Right lobe of liver (tissue), 4 donors: ENCODE measurements at regions not wholly inside any gene's neighbourhood (a gene's known extent, or its start where the extent isn't known, plus 50 kb on each side); places are given as distances from the start of the nearest gene placed in this dataset.

Experiments used
- POLR2A ChIP-seq: fragments of 450-650 bp; IDR thresholded peaks from one replicate; pipeline ENCODE4 v1.6.1; 2017; ENCODE audit warnings: antibody characterized with exemption, mild to moderate bottlenecking
- TF ChIP-seq, protein P1 (sequence below), 4 donors: fragments of 200-600 bp in 3 of 4; fragments of 450-650 bp in 1 of 4; IDR thresholded peaks; one replicate each; pipeline versions ENCODE4 v1.5.1 to v1.8.0; 2016 to 2022; ENCODE audit warnings: antibody characterized with exemption in 4 of 4, mild to moderate bottlenecking in 2 of 4
- donor health status: DM: no; HTN: no; CAD: no.
- donor health status: DM: no; HTN: no; CAD: no.
- donor health status: DM: no; HTN: yes; CAD: no.

DNA sequence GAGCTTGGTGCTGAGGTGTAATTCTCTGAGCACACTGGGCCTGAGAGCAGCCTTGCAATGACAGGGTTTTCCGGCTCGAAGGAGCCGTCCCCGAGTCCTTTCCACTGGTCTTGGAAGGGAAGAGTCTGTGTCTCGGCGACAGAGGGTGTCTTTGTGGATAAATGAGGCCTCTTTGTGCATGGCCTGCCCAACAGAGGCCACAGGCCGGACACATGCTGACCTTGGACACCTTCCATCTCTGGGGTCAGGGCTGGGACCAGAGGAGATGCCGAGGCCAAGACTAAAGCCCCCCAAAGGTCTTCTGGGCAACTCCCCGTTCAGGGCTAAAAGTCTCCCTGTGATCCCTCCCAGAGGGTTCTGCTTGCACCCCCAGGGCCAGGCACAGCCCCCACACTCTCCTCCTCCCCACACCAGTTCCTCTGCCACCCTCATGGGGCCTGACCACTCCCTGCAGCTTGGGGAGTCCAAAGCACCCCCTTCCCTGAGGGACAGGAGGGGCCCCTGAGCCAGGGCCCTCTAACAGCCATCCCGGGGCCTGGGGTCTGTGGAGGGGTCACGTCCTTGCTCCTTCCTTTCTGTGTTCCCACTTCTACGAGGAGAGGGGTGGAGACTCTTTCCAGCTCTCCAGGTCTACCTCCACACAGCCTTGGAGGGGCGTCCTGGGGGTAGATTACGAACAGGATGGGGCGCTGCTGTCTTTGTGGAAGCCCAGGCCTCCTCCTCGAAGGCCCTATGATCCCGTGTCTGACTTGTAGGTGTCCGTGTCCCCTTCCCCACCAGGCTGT is 130.6 kb upstream of the FAM20C start:
- TF ChIP-seq, protein P1, sequence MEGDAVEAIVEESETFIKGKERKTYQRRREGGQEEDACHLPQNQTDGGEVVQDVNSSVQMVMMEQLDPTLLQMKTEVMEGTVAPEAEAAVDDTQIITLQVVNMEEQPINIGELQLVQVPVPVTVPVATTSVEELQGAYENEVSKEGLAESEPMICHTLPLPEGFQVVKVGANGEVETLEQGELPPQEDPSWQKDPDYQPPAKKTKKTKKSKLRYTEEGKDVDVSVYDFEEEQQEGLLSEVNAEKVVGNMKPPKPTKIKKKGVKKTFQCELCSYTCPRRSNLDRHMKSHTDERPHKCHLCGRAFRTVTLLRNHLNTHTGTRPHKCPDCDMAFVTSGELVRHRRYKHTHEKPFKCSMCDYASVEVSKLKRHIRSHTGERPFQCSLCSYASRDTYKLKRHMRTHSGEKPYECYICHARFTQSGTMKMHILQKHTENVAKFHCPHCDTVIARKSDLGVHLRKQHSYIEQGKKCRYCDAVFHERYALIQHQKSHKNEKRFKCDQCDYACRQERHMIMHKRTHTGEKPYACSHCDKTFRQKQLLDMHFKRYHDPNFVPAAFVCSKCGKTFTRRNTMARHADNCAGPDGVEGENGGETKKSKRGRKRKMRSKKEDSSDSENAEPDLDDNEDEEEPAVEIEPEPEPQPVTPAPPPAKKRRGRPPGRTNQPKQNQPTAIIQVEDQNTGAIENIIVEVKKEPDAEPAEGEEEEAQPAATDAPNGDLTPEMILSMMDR (IDR thresholded peaks at IDR 0.05): no peak
- TF ChIP-seq POLR2A: no peak
